Nephron (organoid): ENCODE measurements at regions not wholly inside any gene's neighbourhood (a gene's known extent, or its start where the extent isn't known, plus 50 kb on each side); places are given as distances from the start of the nearest gene placed in this dataset.

Experiments
- H3K27ac Mint-ChIP-seq, 3 experiments: 2 replicates each; pipeline ENCODE4 v1.8.0; 2020; ENCODE audit warnings: mixed read lengths in 3 of 3, mild to moderate bottlenecking in 2 of 3, moderate library complexity in 1 of 3
- H3K27me3 Mint-ChIP-seq: 2 replicates; pipeline ENCODE4 v1.8.0; 2021; ENCODE audit warnings: low read depth, mild to moderate bottlenecking, moderate library complexity, mixed read lengths
- H3K36me3 Mint-ChIP-seq: 2 replicates; pipeline ENCODE4 v1.8.0; 2020; ENCODE audit warnings: low read depth, mixed read lengths
- H3K4me1 Mint-ChIP-seq: 2 replicates; pipeline ENCODE4 v1.8.0; 2020; ENCODE audit warnings: mixed read lengths
- H3K4me3 Mint-ChIP-seq, 3 experiments: 2 replicates each; pipeline ENCODE4 v1.8.0; 2020; ENCODE audit warnings: mild to moderate bottlenecking in 3 of 3, mixed read lengths in 3 of 3, moderate library complexity in 2 of 3
- H3K9me3 Mint-ChIP-seq: 2 replicates; pipeline ENCODE4 v1.8.0; 2020; ENCODE audit warnings: mixed read lengths
- CTCF ChIP-seq, 3 experiments: fragments of 200-600 bp; sonication (generic); IDR thresholded peaks; one replicate each; pipeline ENCODE4 v1.5.0; 2021; ENCODE audit warnings: antibody characterized with exemption in 3 of 3; ENCODE audit not compliant: unreplicated experiment in 3 of 3

GRCh38 chr5:86814907-86815306, 197.2 kb downstream of the COX7C start:
- H3K36me3 Mint-ChIP-seq: no peaks in the 10 kb centered on the region
- H3K4me1 Mint-ChIP-seq: no peaks in the 10 kb centered on the region
- TF ChIP-seq CTCF (IDR thresholded peaks at IDR 0.05; ENCODE audit: unreplicated experiment in 3 of 3): no peak
- no peak overlapping the region for H3K27ac Mint-ChIP-seq
- H3K9me3 Mint-ChIP-seq: no peaks in the 10 kb centered on the region
- no peaks in the 10 kb centered on the region for H3K27me3 Mint-ChIP-seq
- H3K4me3 Mint-ChIP-seq: no peak overlapping the region

GRCh38 chr5:86824637-86825036, 206.9 kb downstream of the COX7C start:
- Mint-ChIP-seq H3K27me3 (no peaks in the 10 kb centered on the region), H3K9me3 (peaks cover 2% of the 10 kb centered on the region), H3K4me1 (no peaks in the 10 kb centered on the region), H3K27ac (no peak overlapping the region), H3K36me3 (no peaks in the 10 kb centered on the region), H3K4me3 (no peak overlapping the region)
- TF ChIP-seq CTCF (IDR thresholded peaks at IDR 0.05; ENCODE audit: unreplicated experiment in 3 of 3): no peak

GRCh38 chr5:86831128-86831527, 213.4 kb downstream of the COX7C start:
- H3K4me3 Mint-ChIP-seq: no peak overlapping the region
- H3K9me3 Mint-ChIP-seq: peaks cover 7% of the 10 kb centered on the region
- no peaks in the 10 kb centered on the region for H3K27me3 Mint-ChIP-seq
- no peaks in the 10 kb centered on the region for H3K4me1 Mint-ChIP-seq
- no peak overlapping the region for H3K27ac Mint-ChIP-seq
- no peaks in the 10 kb centered on the region for H3K36me3 Mint-ChIP-seq
- no peak for TF ChIP-seq CTCF (IDR thresholded peaks at IDR 0.05; ENCODE audit: unreplicated experiment in 3 of 3)

- Mint-ChIP-seq H3K36me3 (no peaks in the 10 kb centered on the region), H3K27ac (no peak overlapping the region), H3K27me3 (no peaks in the 10 kb centered on the region), H3K4me1 (no peaks in the 10 kb centered on the region), H3K9me3 (peaks cover 7% of the 10 kb centered on the region), H3K4me3 (no peak overlapping the region)
- TF ChIP-seq CTCF (IDR thresholded peaks at IDR 0.05; ENCODE audit: unreplicated experiment in 3 of 3): no peak
These were observed 216.1 kb downstream of the COX7C start for GRCh38 chr5:86833868-86834267.

GRCh38 chr5:86837610-86838009, 219.9 kb downstream of the COX7C start:
- no peak overlapping the region for H3K27ac Mint-ChIP-seq
- no peak for TF ChIP-seq CTCF (IDR thresholded peaks at IDR 0.05; ENCODE audit: unreplicated experiment in 3 of 3)
- H3K9me3 Mint-ChIP-seq: no peaks in the 10 kb centered on the region
- no peaks in the 10 kb centered on the region for H3K4me1 Mint-ChIP-seq
- no peaks in the 10 kb centered on the region for H3K36me3 Mint-ChIP-seq
- H3K27me3 Mint-ChIP-seq: no peaks in the 10 kb centered on the region
- H3K4me3 Mint-ChIP-seq: no peak overlapping the region

- Mint-ChIP-seq H3K27me3 (no peaks in the 10 kb centered on the region), H3K36me3 (no peaks in the 10 kb centered on the region), H3K4me1 (no peaks in the 10 kb centered on the region), H3K4me3 (no peak overlapping the region), H3K9me3 (peaks cover under 1% of the 10 kb centered on the region), H3K27ac (no peak overlapping the region)
- TF ChIP-seq CTCF (IDR thresholded peaks at IDR 0.05; ENCODE audit: unreplicated experiment in 3 of 3): no peak
These were observed 220.3 kb downstream of the COX7C start for GRCh38 chr5:86838083-86838482.
